Stomach (tissue), 8 donors: ENCODE measurements at regions not wholly inside any gene's neighbourhood (a gene's known extent, or its start where the extent isn't known, plus 50 kb on each side); places are given as distances from the start of the nearest gene placed in this dataset.

Source experiments
- DNase-seq, 2 donors: peaks; one replicate each; pipeline versions ENCODE4 v3.0.0 to v3.0.0-alpha.2; 2013 to 2019
- H3K27ac ChIP-seq, 5 donors: fragments of 200-600 bp in 4 of 5; sonication (generic) in 4 of 5; one replicate each; pipeline ENCODE4 v1.5.1; 2013 to 2019; ENCODE audit warnings: mild to moderate bottlenecking in 1 of 5, moderate library complexity in 1 of 5
- H3K27me3 ChIP-seq, 3 donors: fragments of 200-600 bp; sonication (generic); one replicate each; pipeline ENCODE4 v1.5.1; 2017 to 2019; ENCODE audit warnings: mixed run types in 1 of 3
- H3K36me3 ChIP-seq, 4 donors: fragments of 200-600 bp; sonication (generic); 1 replicate in 3 of 4; 2 replicates in 1 of 4; pipeline ENCODE4 v1.5.1; 2016 to 2019
- H3K4me1 ChIP-seq, 4 donors: fragments of 200-600 bp; sonication (generic); one replicate each; pipeline ENCODE4 v1.5.1; 2016 to 2019
- H3K4me3 ChIP-seq, 4 donors: fragments of 200-600 bp; sonication (generic) in 3 of 4; one replicate each; pipeline ENCODE4 v1.5.1; 2016 to 2019; ENCODE audit warnings: mild to moderate bottlenecking in 1 of 4
- H3K9me3 ChIP-seq, 4 donors: fragments of 200-600 bp; sonication (generic); one replicate each; pipeline ENCODE4 v1.5.1; 2016 to 2019
- CTCF ChIP-seq, 7 experiments: fragments of 450-650 bp in 4 of 7; fragments of 200-600 bp in 3 of 7; sonication (generic) in 3 of 7; IDR thresholded peaks; one replicate each; pipeline ENCODE4 v1.5.1; 2016 to 2019; ENCODE audit warnings: antibody characterized with exemption in 7 of 7, control low read depth in 2 of 7, mild to moderate bottlenecking in 1 of 7
- EP300 ChIP-seq: sonication (generic); formaldehyde crosslinking; IDR thresholded peaks from one replicate; pipeline ENCODE4 v1.6.1; 2017; ENCODE audit warnings: antibody characterized with exemption
- POLR2A ChIP-seq, 4 donors: fragments of 450-650 bp; IDR thresholded peaks; one replicate each; pipeline ENCODE4 v1.6.1; 2016; ENCODE audit warnings: antibody characterized with exemption in 4 of 4, control low read depth in 2 of 4, mild to moderate bottlenecking in 1 of 4, moderate library complexity in 1 of 4
- POLR2AphosphoS5 ChIP-seq, 3 donors: sonication (generic); formaldehyde crosslinking; IDR thresholded peaks; one replicate each; pipeline ENCODE4 v1.6.1; 2016; ENCODE audit warnings: antibody characterized with exemption in 3 of 3
- WGBS, 5 donors: extraction: QIAGEN DNeasy Blood & Tissue Kit in 3 of 5; methylation state at CpG; one replicate each; pipeline versions ENCODE4 v1.1.5 to v1.1.7; 2013 to 2018; 5-methylcytosine and 5-hydroxymethylcytosine counted together
- intact Hi-C: fragments of 100-400 bp; cut with DNase I; formaldehyde crosslinking; loops from one replicate; pipeline ENCODE4 v1.15.1; 2023; ENCODE audit warnings: low total_unique reads
- donor health status: healthy with polysubstance abuse.
- donor health status: Bipolar disorder and iron deficiency.
- donor health status: healthy.

DNA sequence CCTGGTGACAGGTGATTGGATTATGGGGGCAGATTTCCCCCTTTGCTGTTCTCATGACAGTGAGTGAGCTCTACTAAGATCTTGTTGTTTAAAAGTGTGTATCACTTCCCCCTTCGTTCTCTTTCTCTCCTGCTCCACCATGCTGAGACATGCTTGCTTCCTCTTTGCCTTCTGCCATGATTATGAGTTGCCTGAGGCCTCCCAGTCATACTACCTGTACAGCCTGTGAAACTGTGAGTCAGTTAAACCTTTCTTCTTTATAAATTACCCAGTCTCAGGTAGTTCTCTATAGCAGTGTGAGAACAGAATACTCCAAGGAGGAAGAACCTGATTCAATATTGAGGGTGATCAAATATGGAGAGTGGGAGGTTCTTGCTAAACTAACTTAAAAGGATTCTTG, 724.9 kb downstream of the DOK5 start:
- Histone ChIP-seq H3K36me3 (no peaks in the 10 kb centered on the region), H3K4me1 (no peaks in the 10 kb centered on the region), H3K4me3 (no peak overlapping the region), H3K27me3 (no peaks in the 10 kb centered on the region), H3K9me3 (no peaks in the 10 kb centered on the region), H3K27ac (no peak overlapping the region)
- TF ChIP-seq CTCF (IDR thresholded peaks at IDR 0.05) (no peak), POLR2AphosphoS5 (IDR thresholded peaks at IDR 0.05) (no peak), POLR2A (IDR thresholded peaks at IDR 0.05) (no peak), EP300 (no peak)
- DNase-seq, result no peak
- intact Hi-C loops, result no loop called here
- 63 to 78% (median 71%) methylated on average over 1 of the region's 1 CpG for WGBS, 5 donors

DNA sequence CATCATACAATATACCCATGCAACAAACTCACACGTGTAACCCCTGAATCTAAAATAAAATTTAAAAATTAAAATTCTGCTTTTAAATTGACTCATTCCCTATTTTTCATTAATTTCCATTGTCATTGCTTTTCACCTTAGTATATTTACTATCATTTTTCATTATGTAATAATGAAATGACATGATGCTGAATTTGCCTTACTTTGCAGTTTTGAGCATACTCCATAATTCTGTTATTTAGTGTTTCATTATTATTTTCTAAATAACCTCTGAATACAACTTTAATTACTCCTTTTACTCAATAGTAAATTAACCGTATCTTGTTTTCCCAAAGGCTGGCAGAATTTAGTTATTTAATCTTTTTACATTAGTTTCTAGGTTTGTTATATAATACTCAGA, 719.6 kb downstream of the DOK5 start:
- no peak for DNase-seq
- Histone ChIP-seq H3K27me3 (no peaks in the 10 kb centered on the region), H3K4me1 (no peaks in the 10 kb centered on the region), H3K4me3 (no peak overlapping the region), H3K27ac (no peak overlapping the region), H3K36me3 (no peaks in the 10 kb centered on the region), H3K9me3 (no peaks in the 10 kb centered on the region)
- 63 to 88% (median 84%) methylated on average over 2 of the region's 2 CpGs for WGBS, 5 donors
- TF ChIP-seq POLR2AphosphoS5 (IDR thresholded peaks at IDR 0.05), result no peak
- no peak for TF ChIP-seq EP300
- no peak for TF ChIP-seq POLR2A (IDR thresholded peaks at IDR 0.05)
- TF ChIP-seq CTCF (IDR thresholded peaks at IDR 0.05), result no peak
- intact Hi-C loops, result no loop called here

- Histone ChIP-seq H3K9me3 (no peaks in the 10 kb centered on the region), H3K36me3 (no peaks in the 10 kb centered on the region), H3K27me3 (no peaks in the 10 kb centered on the region), H3K4me3 (no peak overlapping the region), H3K27ac (no peak overlapping the region), H3K4me1 (no peaks in the 10 kb centered on the region)
- intact Hi-C loops, result no loop called here
- TF ChIP-seq CTCF (IDR thresholded peaks at IDR 0.05) (no peak), POLR2AphosphoS5 (IDR thresholded peaks at IDR 0.05) (no peak), EP300 (no peak), POLR2A (IDR thresholded peaks at IDR 0.05) (no peak)
- 36 to 87% (median 53%) methylated on average over 2 of the region's 2 CpGs for WGBS, 5 donors
- no peak for DNase-seq
Measured at GRCh38 chr20:55186228-55186627, 710.8 kb downstream of the DOK5 start.

- intact Hi-C loops, result no loop called here
- TF ChIP-seq EP300 (no peak), CTCF (IDR thresholded peaks at IDR 0.05) (no peak), POLR2A (IDR thresholded peaks at IDR 0.05) (no peak), POLR2AphosphoS5 (IDR thresholded peaks at IDR 0.05) (no peak)
- peaks cover 0 to 6% (median 0%) of the 10 kb centered on the region in 4 donors for H3K4me1 ChIP-seq
- DNase-seq, result no peak
- H3K9me3 ChIP-seq, result peaks cover 0 to 5% (median 4%) of the 10 kb centered on the region in 4 donors
- no peak overlapping the region for H3K27ac ChIP-seq
- no peaks in the 10 kb centered on the region for H3K36me3 ChIP-seq
- H3K4me3 ChIP-seq, result no peak overlapping the region
- 78 to 87% (median 85%) methylated on average over 4 of the region's 4 CpGs for WGBS, 5 donors
- no peaks in the 10 kb centered on the region for H3K27me3 ChIP-seq
Measured at GRCh38 chr20:55175081-55175480, 699.7 kb downstream of the DOK5 start.
